ENCODE measurements at regions not wholly inside any gene's neighbourhood (a gene's known extent, or its start where the extent isn't known, plus 50 kb on each side); places are given as distances from the start of the nearest gene placed in this dataset.

DNA sequence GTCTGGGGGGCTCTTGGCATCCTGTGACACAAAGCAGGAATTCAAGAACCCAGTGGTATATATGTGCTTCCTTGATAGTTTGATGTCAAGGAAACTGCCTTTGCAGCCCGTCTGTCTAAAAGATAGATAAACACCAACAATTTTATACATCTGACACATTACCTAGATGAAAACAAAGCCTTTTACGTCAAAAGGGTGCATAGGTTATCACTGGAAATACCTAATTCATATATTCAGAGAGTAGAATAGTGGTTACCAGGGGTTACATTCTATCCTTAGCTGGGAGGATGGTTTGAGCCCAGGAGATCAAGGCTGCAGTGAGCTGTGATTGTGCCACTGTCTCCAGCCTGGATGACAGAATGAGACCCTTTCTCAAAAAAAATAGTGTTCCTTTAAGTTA, 356.9 kb upstream of the RASGRP1 start:
- H2AFZ ChIP-seq (ENCODE audit: low read length): no peak overlapping the region
- no peak for ATAC-seq
- no peaks in the 10 kb centered on the region; a peak in 1 of 5 replicates for H3K27me3 ChIP-seq (ENCODE audit: control insufficient read depth in 1 of 2, insufficient read depth in 2 of 2, low read length in 2 of 2)
- no peak overlapping the region for H3K4me2 ChIP-seq (ENCODE audit: low read depth, low read length)
- CTCF ChIA-PET (ENCODE audit: low intra/inter-chr PET ratio, low total read pairs): no interaction called here
- BruUV-seq (replicated peaks): no TSS peak
- DNase-seq (ENCODE audit: low spot score): no peak
- H3K9me3 ChIP-seq (ENCODE audit: low read length): no peaks in the 10 kb centered on the region
- FAIRE-seq: no peak
- H4K20me1 ChIP-seq (ENCODE audit: insufficient read depth, low read length): no peaks in the 10 kb centered on the region
- in situ Hi-C loops (cut with HindIII; ENCODE audit: extremely low pct_ligation_motif_present, low pct_unique_long_range_greater_than_20kb): no loop called here
- H3K9ac ChIP-seq (ENCODE audit: insufficient read depth, low read depth, low read length): no peak overlapping the region
- H3K4me3 ChIP-seq (replicated peaks in 1 of 3; ENCODE audit: insufficient read depth in 1 of 3, low read depth in 2 of 3, low read length in 3 of 3): no peak overlapping the region
- TF ChIP-seq CAMTA2 (CRISPR knock-in tag; IDR thresholded peaks at IDR 0.05; ENCODE audit: borderline replicate concordance) (no peak), BRD4 (CRISPR knock-in tag; IDR thresholded peaks at IDR 0.05) (no peak), ZNF451 (CRISPR knock-in tag; IDR thresholded peaks at IDR 0.05) (no peak), ZNF773 (CRISPR knock-in tag; IDR thresholded peaks at IDR 0.05; ENCODE audit: borderline replicate concordance) (no peak), FOXA1 (IDR thresholded peaks at IDR 0.05) (no peak), FOXA1 (CRISPR knock-in tag; IDR thresholded peaks at IDR 0.05) (no peak), SP140L (CRISPR knock-in tag; IDR thresholded peaks at IDR 0.05; ENCODE audit: borderline replicate concordance) (no peak), EZH2 (conservative IDR thresholded peaks at IDR 0.05; ENCODE audit: low read depth, low read length) (no peak), NFAT5 (CRISPR knock-in tag; IDR thresholded peaks at IDR 0.05) (no peak), PHB2 (IDR thresholded peaks at IDR 0.05; ENCODE audit: partially characterized antibody) (no peak), ZNF747 (CRISPR knock-in tag; IDR thresholded peaks at IDR 0.05; ENCODE audit: borderline replicate concordance) (no peak), HOXA7 (CRISPR knock-in tag; IDR thresholded peaks at IDR 0.05) (no peak), ZNF616 (CRISPR knock-in tag; IDR thresholded peaks at IDR 0.05; ENCODE audit: low read depth) (no peak), HOXA9 (CRISPR knock-in tag; IDR thresholded peaks at IDR 0.05; ENCODE audit: borderline replicate concordance) (no peak), PRPF4 (IDR thresholded peaks at IDR 0.05; ENCODE audit: low read depth, low read length, poor library complexity, severe bottlenecking) (no peak), HBP1 (CRISPR knock-in tag; IDR thresholded peaks at IDR 0.05; ENCODE audit: low read depth) (no peak), SP1 (IDR thresholded peaks at IDR 0.05) (no peak), SP1 (CRISPR knock-in tag; IDR thresholded peaks at IDR 0.05) (no peak), SRSF4 (IDR thresholded peaks at IDR 0.05; ENCODE audit: low read depth, low read length, poor library complexity, severe bottlenecking) (no peak), ZNF354B (CRISPR knock-in tag; IDR thresholded peaks at IDR 0.05) (no peak)
- WGBS (ENCODE audit: low lambda C conversion rate): 25% methylated on average over 2 of the region's 2 CpGs
- no peaks in the 10 kb centered on the region for H3K36me3 ChIP-seq (replicated peaks in 1 of 2; ENCODE audit: control insufficient read depth in 1 of 2, insufficient read depth in 2 of 2, low read length in 2 of 2)
- H3K27ac ChIP-seq (ENCODE audit: extremely low read length, insufficient read depth, low read length): no peak overlapping the region
- intact Hi-C loops (cut with micrococcal nuclease; ENCODE audit: unreplicated experiment): no loop called here
- no peaks in the 10 kb centered on the region for H3K4me1 ChIP-seq (ENCODE audit: insufficient read depth, low read length)
- no peaks in the 10 kb centered on the region for H3K79me2 ChIP-seq (ENCODE audit: insufficient read depth, low read length)
- POLR2A ChIA-PET: no interaction called here
